SK-N-SH treated with all-trans-retinoic acid at 6 μM for 48 hours (cell line): ENCODE measurements at regions not wholly inside any gene's neighbourhood (a gene's known extent, or its start where the extent isn't known, plus 50 kb on each side); places are given as distances from the start of the nearest gene placed in this dataset.

Experiments used
- ATAC-seq: fragments of 200-7000 bp; cut with Tn5 transposase; 3 replicates; pipeline ENCODE4 v1.9.1; 2020; ENCODE audit warnings: mild to moderate bottlenecking, moderate library complexity
- ARNTL ChIP-seq: fragments of 450-650 bp; formaldehyde crosslinking; IDR thresholded peaks from 2 replicates; pipeline ENCODE4 v1.5.0; 2020; ENCODE audit warnings: low read depth, mild to moderate bottlenecking, moderate library complexity, borderline replicate concordance
- BACH2 ChIP-seq: fragments of 250-450 bp; sonication (Bioruptor Pico); IDR thresholded peaks from 2 replicates; pipeline ENCODE4 v1.9.0; 2021; ENCODE audit warnings: mild to moderate bottlenecking, borderline replicate concordance
- CREB5 ChIP-seq: fragments of 250-450 bp; sonication (Bioruptor Pico); IDR thresholded peaks from 2 replicates; pipeline ENCODE4 v1.5.1; 2020; ENCODE audit warnings: low read depth, mild to moderate bottlenecking, moderate library complexity
- CSDC2 ChIP-seq: fragments of 250-450 bp; sonication (Bioruptor Pico); IDR thresholded peaks from 2 replicates; pipeline ENCODE4 v1.5.0; 2020; ENCODE audit warnings: mild to moderate bottlenecking, moderate library complexity
- CSRNP3 ChIP-seq: fragments of 250-450 bp; sonication (Bioruptor Pico); IDR thresholded peaks from 2 replicates; pipeline ENCODE4 v1.5.1; 2021; ENCODE audit warnings: mild to moderate bottlenecking, moderate library complexity
- ESRRG ChIP-seq: fragments of 250-450 bp; sonication (Bioruptor Pico); IDR thresholded peaks from 2 replicates; pipeline ENCODE4 v1.6.1; 2021; ENCODE audit warnings: mild to moderate bottlenecking
- GLIS3 ChIP-seq: fragments of 250-450 bp; sonication (Bioruptor Pico); IDR thresholded peaks from 2 replicates; pipeline ENCODE4 v1.5.0; 2020; ENCODE audit warnings: mild to moderate bottlenecking, moderate library complexity
- ISL1 ChIP-seq: fragments of 250-450 bp; sonication (Bioruptor Pico); IDR thresholded peaks from 2 replicates; pipeline ENCODE4 v2.1.2; 2022; ENCODE audit warnings: mild to moderate bottlenecking, moderate library complexity
- OSR1 ChIP-seq: fragments of 250-450 bp; sonication (Bioruptor Pico); IDR thresholded peaks from 2 replicates; pipeline ENCODE4 v1.8.0; 2022; ENCODE audit warnings: moderate library complexity, mild to moderate bottlenecking, inconsistent platforms
- PATZ1 ChIP-seq: fragments of 250-450 bp; sonication (Bioruptor Pico); IDR thresholded peaks from 2 replicates; pipeline ENCODE4 v1.8.0; 2020; ENCODE audit warnings: mild to moderate bottlenecking, moderate library complexity, borderline replicate concordance
- RARB ChIP-seq: fragments of 250-450 bp; sonication (Bioruptor Pico); IDR thresholded peaks from 2 replicates; pipeline ENCODE4 v1.8.0; 2021; ENCODE audit warnings: mild to moderate bottlenecking, moderate library complexity
- TCF4 ChIP-seq: fragments of 250-450 bp; sonication (Bioruptor Pico); IDR thresholded peaks from 2 replicates; pipeline ENCODE4 v1.8.0; 2021; ENCODE audit warnings: mild to moderate bottlenecking, moderate library complexity, borderline replicate concordance
- TOX ChIP-seq: fragments of 250-450 bp; sonication (Bioruptor Pico); IDR thresholded peaks from 2 replicates; pipeline ENCODE4 v1.8.0; 2021; ENCODE audit warnings: mild to moderate bottlenecking, moderate library complexity, borderline replicate concordance
- TSHZ2 ChIP-seq: fragments of 250-450 bp; sonication (Bioruptor Pico); IDR thresholded peaks from 2 replicates; pipeline ENCODE4 v1.5.0; 2020; ENCODE audit warnings: mild to moderate bottlenecking, moderate library complexity
- ZFP3 ChIP-seq: fragments of 250-450 bp; sonication (Bioruptor Pico); IDR thresholded peaks from 2 replicates; pipeline ENCODE4 v1.5.0; 2020; ENCODE audit warnings: mild to moderate bottlenecking, moderate library complexity
- ZFP30 ChIP-seq: fragments of 450-650 bp; formaldehyde crosslinking; IDR thresholded peaks from 2 replicates; pipeline ENCODE4 v1.5.0; 2022; ENCODE audit warnings: mild to moderate bottlenecking, moderate library complexity
- ZNF565 ChIP-seq: fragments of 450-650 bp; formaldehyde crosslinking; conservative IDR thresholded peaks from 2 replicates; pipeline ENCODE4 v1.5.0; 2020; ENCODE audit warnings: low read depth, mild to moderate bottlenecking, moderate library complexity
- ZNF70 ChIP-seq: fragments of 450-650 bp; formaldehyde crosslinking; IDR thresholded peaks from 2 replicates; pipeline ENCODE4 v1.5.0; 2020; ENCODE audit warnings: mild to moderate bottlenecking, moderate library complexity
- ZNF8 ChIP-seq: fragments of 450-650 bp; formaldehyde crosslinking; IDR thresholded peaks from 2 replicates; pipeline ENCODE4 v1.5.0; 2020; ENCODE audit warnings: mild to moderate bottlenecking, moderate library complexity

GRCh38 chr4:159534655-159535054 lies 431.8 kb downstream of the RAPGEF2 start (continued):
- TF ChIP-seq PATZ1 (CRISPR knock-in tag) (no peak), TCF4 (CRISPR knock-in tag) (no peak), ZNF8 (CRISPR knock-in tag) (no peak)

- ATAC-seq: no peak
- TF ChIP-seq CSDC2 (CRISPR knock-in tag) (no peak), ESRRG (CRISPR knock-in tag) (no peak), ZFP30 (CRISPR knock-in tag) (no peak), CREB5 (CRISPR knock-in tag) (no peak), ZNF565 (CRISPR knock-in tag) (no peak), OSR1 (CRISPR knock-in tag) (no peak), TCF4 (CRISPR knock-in tag) (no peak), ZNF8 (CRISPR knock-in tag) (no peak), TSHZ2 (no peak), TOX (CRISPR knock-in tag) (no peak)
Observed at GRCh38 chr4:159538556-159538955, 435.7 kb downstream of the RAPGEF2 start.

- no peak for ATAC-seq
- TF ChIP-seq OSR1 (CRISPR knock-in tag) (no peak), ISL1 (peak; percentile 16; the same call in 1 of the 2 replicates)
Observed at GRCh38 chr4:159540038-159540437, 437.2 kb downstream of the RAPGEF2 start.

GRCh38 chr4:159540501-159540900 lies 437.6 kb downstream of the RAPGEF2 start:
- ATAC-seq: no peak

More at GRCh38 chr4:159540501-159540900, 437.6 kb downstream of the RAPGEF2 start:
- TF ChIP-seq ZNF70 (CRISPR knock-in tag) (no peak), PATZ1 (CRISPR knock-in tag) (no peak), BACH2 (CRISPR knock-in tag) (no peak), TSHZ2 (no peak), ESRRG (CRISPR knock-in tag) (no peak), CSRNP3 (CRISPR knock-in tag) (no peak), ARNTL (CRISPR knock-in tag) (no peak), RARB (no peak), ZFP30 (CRISPR knock-in tag) (no peak), ZNF565 (CRISPR knock-in tag) (no peak), TCF4 (CRISPR knock-in tag) (no peak), GLIS3 (CRISPR knock-in tag) (no peak), CSDC2 (CRISPR knock-in tag) (no peak), CREB5 (CRISPR knock-in tag) (no peak), ZFP3 (no peak), ISL1 (no peak), TOX (CRISPR knock-in tag) (no peak)
